ENCODE measurements at regions not wholly inside any gene's neighbourhood (a gene's known extent, or its start where the extent isn't known, plus 50 kb on each side); places are given as distances from the start of the nearest gene placed in this dataset.

- Histone ChIP-seq H3K9me3 (ENCODE audit: control insufficient read depth, insufficient read depth, low read length) (no peaks in the 10 kb centered on the region), H3K36me3 (ENCODE audit: insufficient read depth, low read length) (no peaks in the 10 kb centered on the region), H3K9ac (ENCODE audit: low read depth, low read length) (no peak overlapping the region), H3K4me1 (ENCODE audit: insufficient read depth, low read length) (no peaks in the 10 kb centered on the region)
Measured at GRCh38 chr4:96025011-96025410, 185.1 kb downstream of the PDHA2 start.

GRCh38 chr4:96035727-96036126, 195.8 kb downstream of the PDHA2 start:
- no peaks in the 10 kb centered on the region for H3K4me1 ChIP-seq (ENCODE audit: insufficient read depth, low read length)
- H3K9me3 ChIP-seq (ENCODE audit: control insufficient read depth, insufficient read depth, low read length), result no peaks in the 10 kb centered on the region
- no peaks in the 10 kb centered on the region; the same call in 1 of the 2 replicates for H3K36me3 ChIP-seq (ENCODE audit: insufficient read depth, low read length)
- H3K9ac ChIP-seq (ENCODE audit: low read depth, low read length), result no peak overlapping the region

- H3K4me1 ChIP-seq (ENCODE audit: insufficient read depth, low read length), result no peaks in the 10 kb centered on the region
- no peaks in the 10 kb centered on the region for H3K9me3 ChIP-seq (ENCODE audit: control insufficient read depth, insufficient read depth, low read length)
- no peak overlapping the region for H3K9ac ChIP-seq (ENCODE audit: low read depth, low read length)
- H3K36me3 ChIP-seq (ENCODE audit: insufficient read depth, low read length), result no peaks in the 10 kb centered on the region; the same call in 1 of the 2 replicates
Measured at GRCh38 chr4:96036781-96037180, 196.9 kb downstream of the PDHA2 start.

- H3K9ac ChIP-seq (ENCODE audit: low read depth, low read length), result no peak overlapping the region
- no peaks in the 10 kb centered on the region for H3K4me1 ChIP-seq (ENCODE audit: insufficient read depth, low read length)
- no peaks in the 10 kb centered on the region; the same call in 1 of the 2 replicates for H3K36me3 ChIP-seq (ENCODE audit: insufficient read depth, low read length)
Measured at GRCh38 chr4:96037705-96038104, 197.8 kb downstream of the PDHA2 start.

GRCh38 chr4:96039217-96039616, 199.3 kb downstream of the PDHA2 start:
- no peak overlapping the region for H3K9ac ChIP-seq (ENCODE audit: low read depth, low read length)
- H3K9me3 ChIP-seq (ENCODE audit: control insufficient read depth, insufficient read depth, low read length), result no peaks in the 10 kb centered on the region
- no peaks in the 10 kb centered on the region for H3K4me1 ChIP-seq (ENCODE audit: insufficient read depth, low read length)
- no peaks in the 10 kb centered on the region; the same call in 1 of the 2 replicates for H3K36me3 ChIP-seq (ENCODE audit: insufficient read depth, low read length)

More at GRCh38 chr4:96037705-96038104, 197.8 kb downstream of the PDHA2 start:
- H3K9me3 ChIP-seq (ENCODE audit: control insufficient read depth, insufficient read depth, low read length), result no peaks in the 10 kb centered on the region

- Histone ChIP-seq H3K36me3 (ENCODE audit: insufficient read depth, low read length) (no peaks in the 10 kb centered on the region; the same call in 1 of the 2 replicates), H3K9me3 (ENCODE audit: control insufficient read depth, insufficient read depth, low read length) (no peaks in the 10 kb centered on the region), H3K4me1 (ENCODE audit: insufficient read depth, low read length) (no peaks in the 10 kb centered on the region), H3K9ac (ENCODE audit: low read depth, low read length) (no peak overlapping the region)
Measured at GRCh38 chr4:96039803-96040436, 200.0 kb downstream of the PDHA2 start.

- no peak overlapping the region for H3K9ac ChIP-seq (ENCODE audit: low read depth, low read length)
Measured at GRCh38 chr4:96044971-96045370, 205.1 kb downstream of the PDHA2 start.

GRCh38 chr4:96052827-96053226, 212.9 kb downstream of the PDHA2 start:
- no peak overlapping the region for H3K9ac ChIP-seq (ENCODE audit: low read depth, low read length)
- no peaks in the 10 kb centered on the region for H3K36me3 ChIP-seq (ENCODE audit: insufficient read depth, low read length)
- no peaks in the 10 kb centered on the region for H3K4me1 ChIP-seq (ENCODE audit: insufficient read depth, low read length)
- H3K9me3 ChIP-seq (ENCODE audit: control insufficient read depth, insufficient read depth, low read length), result no peaks in the 10 kb centered on the region

More at GRCh38 chr4:96044971-96045370, 205.1 kb downstream of the PDHA2 start:
- Histone ChIP-seq H3K9me3 (ENCODE audit: control insufficient read depth, insufficient read depth, low read length) (no peaks in the 10 kb centered on the region), H3K36me3 (ENCODE audit: insufficient read depth, low read length) (no peaks in the 10 kb centered on the region), H3K4me1 (ENCODE audit: insufficient read depth, low read length) (no peaks in the 10 kb centered on the region)

- no peaks in the 10 kb centered on the region for H3K4me1 ChIP-seq (ENCODE audit: insufficient read depth, low read length)
- H3K36me3 ChIP-seq (ENCODE audit: insufficient read depth, low read length), result no peaks in the 10 kb centered on the region
Measured at GRCh38 chr4:96056346-96056934, 216.5 kb downstream of the PDHA2 start.

GRCh38 chr4:96063639-96064038, 223.7 kb downstream of the PDHA2 start:
- H3K36me3 ChIP-seq (ENCODE audit: insufficient read depth, low read length), result no peaks in the 10 kb centered on the region
- peaks cover 4% of the 10 kb centered on the region; the same call in 1 of the 2 replicates for H3K9me3 ChIP-seq (ENCODE audit: control insufficient read depth, insufficient read depth, low read length)
- no peaks in the 10 kb centered on the region for H3K4me1 ChIP-seq (ENCODE audit: insufficient read depth, low read length)
- no peak overlapping the region for H3K9ac ChIP-seq (ENCODE audit: low read depth, low read length)

More at GRCh38 chr4:96056346-96056934, 216.5 kb downstream of the PDHA2 start:
- H3K9me3 ChIP-seq (ENCODE audit: control insufficient read depth, insufficient read depth, low read length), result no peaks in the 10 kb centered on the region
- H3K9ac ChIP-seq (ENCODE audit: low read depth, low read length), result no peak overlapping the region

GRCh38 chr4:96073461-96073860, 233.6 kb downstream of the PDHA2 start:
- Histone ChIP-seq H3K9me3 (ENCODE audit: control insufficient read depth, insufficient read depth, low read length) (peaks cover 2% of the 10 kb centered on the region; the same call in 1 of the 2 replicates), H3K36me3 (ENCODE audit: insufficient read depth, low read length) (no peaks in the 10 kb centered on the region), H3K4me1 (ENCODE audit: insufficient read depth, low read length) (no peaks in the 10 kb centered on the region), H3K9ac (ENCODE audit: low read depth, low read length) (no peak overlapping the region)

- Histone ChIP-seq H3K36me3 (ENCODE audit: insufficient read depth, low read length) (no peaks in the 10 kb centered on the region), H3K9ac (ENCODE audit: low read depth, low read length) (no peak overlapping the region), H3K4me1 (ENCODE audit: insufficient read depth, low read length) (0 out of 2 replicates have a peak, but pooled peaks cover under 1% of the 10 kb centered on the region), H3K9me3 (ENCODE audit: control insufficient read depth, insufficient read depth, low read length) (no peaks in the 10 kb centered on the region)
Measured at GRCh38 chr4:96092151-96092705, 252.3 kb downstream of the PDHA2 start.

GRCh38 chr4:96093057-96093456, 253.2 kb downstream of the PDHA2 start:
- H3K36me3 ChIP-seq (ENCODE audit: insufficient read depth, low read length), result no peaks in the 10 kb centered on the region
- H3K9me3 ChIP-seq (ENCODE audit: control insufficient read depth, insufficient read depth, low read length), result no peaks in the 10 kb centered on the region
- no peak overlapping the region for H3K9ac ChIP-seq (ENCODE audit: low read depth, low read length)
- H3K4me1 ChIP-seq (ENCODE audit: insufficient read depth, low read length), result peaks cover 6% of the 10 kb centered on the region; the same call in 1 of the 2 replicates

- Histone ChIP-seq H3K36me3 (ENCODE audit: insufficient read depth, low read length) (no peaks in the 10 kb centered on the region), H3K9me3 (ENCODE audit: control insufficient read depth, insufficient read depth, low read length) (no peaks in the 10 kb centered on the region), H3K4me1 (ENCODE audit: insufficient read depth, low read length) (peaks cover 6% of the 10 kb centered on the region; the same call in 1 of the 2 replicates)
Measured at GRCh38 chr4:96093563-96093962, 253.7 kb downstream of the PDHA2 start.

GRCh38 chr4:96094183-96094582, 254.3 kb downstream of the PDHA2 start:
- peaks cover 6% of the 10 kb centered on the region; the same call in 1 of the 2 replicates for H3K4me1 ChIP-seq (ENCODE audit: insufficient read depth, low read length)
- no peak overlapping the region for H3K9ac ChIP-seq (ENCODE audit: low read depth, low read length)
- H3K9me3 ChIP-seq (ENCODE audit: control insufficient read depth, insufficient read depth, low read length), result no peaks in the 10 kb centered on the region
- no peaks in the 10 kb centered on the region for H3K36me3 ChIP-seq (ENCODE audit: insufficient read depth, low read length)

More at GRCh38 chr4:96093563-96093962, 253.7 kb downstream of the PDHA2 start:
- no peak overlapping the region for H3K9ac ChIP-seq (ENCODE audit: low read depth, low read length)

Measured in ES-I3 (cell line).